IPS-18a (cell line): ENCODE measurements at regions not wholly inside any gene's neighbourhood (a gene's known extent, or its start where the extent isn't known, plus 50 kb on each side); places are given as distances from the start of the nearest gene placed in this dataset.

Experiments
- H3K27ac ChIP-seq: one replicate; pipeline ENCODE4 v1.5.1; 2013; ENCODE audit warnings: low read length
- H3K27me3 ChIP-seq: one replicate; pipeline ENCODE4 v1.6.1; 2013; ENCODE audit warnings: mild to moderate bottlenecking, low read length; ENCODE audit not compliant: control insufficient read depth, insufficient read depth
- H3K36me3 ChIP-seq: one replicate; pipeline ENCODE4 v1.6.1; 2013; ENCODE audit warnings: low read depth, low read length; ENCODE audit not compliant: control insufficient read depth
- H3K4me1 ChIP-seq: one replicate; pipeline ENCODE4 v1.6.1; 2013; ENCODE audit warnings: low read depth, low read length; ENCODE audit not compliant: control insufficient read depth
- H3K4me3 ChIP-seq: one replicate; pipeline ENCODE4 v1.5.1; 2013; ENCODE audit warnings: low read length
- H3K9ac ChIP-seq: one replicate; pipeline ENCODE4 v1.6.1; 2013; ENCODE audit warnings: mild to moderate bottlenecking, low read length, moderate library complexity
- H3K9me3 ChIP-seq: one replicate; pipeline ENCODE4 v1.6.1; 2013; ENCODE audit warnings: low read depth, low read length; ENCODE audit not compliant: control insufficient read depth

DNA sequence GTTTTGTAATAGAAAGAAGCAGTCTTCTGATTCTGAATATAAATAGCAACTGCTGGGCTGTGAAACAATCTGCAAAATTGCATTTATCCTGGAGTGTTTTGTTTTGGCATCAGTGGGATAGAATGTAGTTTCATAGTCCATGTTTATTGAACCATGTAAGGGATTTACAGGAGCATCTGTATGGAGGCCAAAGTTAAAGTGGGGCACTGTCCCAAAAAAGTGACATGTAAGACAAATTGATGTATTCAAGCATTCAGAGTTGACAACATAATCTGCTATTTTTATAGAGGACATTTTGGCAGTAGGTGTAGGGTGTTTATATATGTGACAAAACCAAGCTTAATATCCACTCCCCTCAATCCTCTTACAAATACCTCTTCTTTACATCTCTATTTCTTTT is 200.5 kb upstream of the ANK2 start:
- no peaks in the 10 kb centered on the region for H3K36me3 ChIP-seq
- no peak overlapping the region for H3K4me3 ChIP-seq
- no peak overlapping the region for H3K27ac ChIP-seq
- no peaks in the 10 kb centered on the region for H3K9me3 ChIP-seq
- no peak overlapping the region for H3K9ac ChIP-seq
- H3K27me3 ChIP-seq = no peaks in the 10 kb centered on the region
- no peaks in the 10 kb centered on the region for H3K4me1 ChIP-seq

DNA sequence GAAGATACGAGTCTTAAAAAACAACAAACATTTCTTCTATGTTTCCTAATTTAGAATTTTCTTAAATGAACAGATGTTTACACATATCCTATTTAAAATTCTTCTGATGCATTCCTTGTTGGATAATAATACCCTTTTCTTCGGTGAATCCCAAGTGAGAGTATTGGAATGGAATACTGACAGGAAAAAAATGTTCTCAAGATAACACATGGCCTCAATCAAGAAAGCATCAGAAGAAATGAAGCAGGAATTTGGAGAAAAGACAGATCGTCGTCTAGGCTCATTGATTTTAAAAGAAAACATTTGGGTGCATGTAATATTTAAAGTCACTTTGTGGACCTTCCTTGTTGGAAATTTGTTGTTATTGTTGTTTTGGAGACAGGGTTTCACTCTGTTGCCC is 196.9 kb upstream of the ANK2 start:
- Histone ChIP-seq H3K9ac (no peak overlapping the region), H3K4me1 (peaks cover 11% of the 10 kb centered on the region), H3K27me3 (no peaks in the 10 kb centered on the region), H3K4me3 (no peak overlapping the region), H3K9me3 (no peaks in the 10 kb centered on the region), H3K36me3 (no peaks in the 10 kb centered on the region), H3K27ac (no peak overlapping the region)

DNA sequence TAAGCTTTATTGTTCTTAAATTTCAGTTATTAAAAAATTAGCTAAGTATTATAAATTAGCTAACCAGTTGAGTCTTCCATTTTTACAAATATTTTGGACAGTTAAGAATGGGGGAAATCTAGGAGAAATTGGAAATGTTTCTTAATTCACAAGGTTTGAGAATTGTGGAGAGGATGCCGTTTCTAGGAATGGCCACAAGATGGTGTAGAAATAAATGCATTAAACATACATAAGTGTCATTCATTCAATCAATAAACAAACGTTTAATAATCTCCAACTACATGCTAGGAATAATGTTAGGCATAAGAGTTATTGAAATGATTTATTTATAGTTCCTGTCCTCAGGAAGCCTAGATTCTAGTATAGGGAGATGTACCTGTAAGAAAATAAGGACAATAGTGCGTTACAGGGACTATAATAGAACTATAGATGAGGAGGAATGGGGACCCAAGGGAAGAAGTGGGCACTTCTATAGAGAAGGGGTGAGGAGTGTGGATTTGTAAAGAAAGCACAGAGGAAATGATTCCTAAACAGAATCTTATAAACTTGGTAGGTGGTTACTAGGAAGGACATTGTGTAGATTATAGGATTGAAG is 195.7 kb upstream of the ANK2 start:
- Histone ChIP-seq H3K9ac (no peak overlapping the region), H3K36me3 (no peaks in the 10 kb centered on the region), H3K9me3 (no peaks in the 10 kb centered on the region), H3K4me1 (peaks cover 21% of the 10 kb centered on the region), H3K27me3 (no peaks in the 10 kb centered on the region), H3K4me3 (no peak overlapping the region), H3K27ac (no peak overlapping the region)

DNA sequence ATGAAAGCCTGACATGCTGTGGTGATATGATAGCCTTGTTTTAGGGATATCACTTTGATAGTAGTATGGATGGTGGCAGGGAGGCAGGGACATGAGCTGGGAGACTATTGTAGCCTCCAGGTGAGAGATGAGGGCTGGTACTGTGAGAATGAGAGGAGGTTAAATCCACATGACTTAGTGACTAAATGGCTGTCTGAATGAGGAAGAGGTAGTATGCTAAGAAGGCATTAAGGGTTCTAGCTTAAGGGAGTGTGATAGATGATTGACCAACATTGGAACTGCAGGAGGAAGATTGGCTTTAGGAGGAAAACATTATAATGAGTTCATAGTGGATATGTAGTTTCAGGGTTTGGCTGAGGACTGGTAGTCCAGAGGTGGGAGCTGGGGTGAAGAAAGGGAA is 195.0 kb upstream of the ANK2 start:
- Histone ChIP-seq H3K36me3 (no peaks in the 10 kb centered on the region), H3K4me3 (no peak overlapping the region), H3K27ac (no peak overlapping the region), H3K9me3 (no peaks in the 10 kb centered on the region), H3K27me3 (no peaks in the 10 kb centered on the region), H3K4me1 (peaks cover 27% of the 10 kb centered on the region), H3K9ac (no peak overlapping the region)

DNA sequence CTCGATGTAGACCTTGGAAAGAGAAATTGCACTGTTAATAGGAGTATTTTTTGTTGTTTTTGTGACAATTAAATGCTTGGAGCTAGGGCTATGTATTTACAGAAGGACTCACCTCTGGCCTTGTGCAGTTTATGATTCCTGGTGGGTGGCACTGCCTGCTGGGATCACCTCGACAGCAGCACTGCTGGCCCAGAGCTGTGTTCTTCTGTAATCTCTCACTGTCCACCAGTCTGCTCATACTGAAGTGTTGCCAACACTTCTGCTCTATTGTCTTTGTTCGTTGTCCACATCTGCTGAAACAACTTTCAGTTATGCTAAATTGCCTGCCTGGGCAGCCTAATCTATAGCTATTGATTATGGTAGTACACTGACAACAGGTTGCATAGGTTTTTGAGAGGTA is 194.4 kb upstream of the ANK2 start:
- H3K27ac ChIP-seq = no peak overlapping the region
- no peak overlapping the region for H3K4me3 ChIP-seq
- H3K9ac ChIP-seq = no peak overlapping the region
- H3K27me3 ChIP-seq = no peaks in the 10 kb centered on the region
- no peaks in the 10 kb centered on the region for H3K36me3 ChIP-seq
- H3K9me3 ChIP-seq = no peaks in the 10 kb centered on the region
- H3K4me1 ChIP-seq = peaks cover 28% of the 10 kb centered on the region

DNA sequence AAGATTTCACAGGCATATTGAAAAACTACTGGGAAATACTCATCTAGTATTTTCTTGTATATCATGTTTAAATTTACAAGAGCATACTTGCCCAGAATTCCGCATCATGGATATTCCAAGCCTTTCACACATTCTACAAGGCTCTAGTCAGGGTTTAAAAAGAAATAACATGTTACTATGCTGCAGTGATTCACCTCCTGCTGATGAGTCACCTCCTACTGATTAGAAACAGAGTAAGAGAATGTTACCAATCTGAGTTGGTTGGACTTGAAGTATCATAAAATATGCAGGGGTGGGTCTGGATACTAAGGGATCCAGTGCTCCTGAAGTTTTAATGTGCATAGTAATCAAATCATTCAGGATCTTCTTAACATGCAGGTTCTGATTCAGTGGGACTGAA is 192.0 kb upstream of the ANK2 start:
- Histone ChIP-seq H3K9ac (no peak overlapping the region), H3K9me3 (no peaks in the 10 kb centered on the region), H3K36me3 (no peaks in the 10 kb centered on the region), H3K4me3 (no peak overlapping the region), H3K27ac (no peak overlapping the region), H3K4me1 (peaks cover 50% of the 10 kb centered on the region), H3K27me3 (no peaks in the 10 kb centered on the region)

DNA sequence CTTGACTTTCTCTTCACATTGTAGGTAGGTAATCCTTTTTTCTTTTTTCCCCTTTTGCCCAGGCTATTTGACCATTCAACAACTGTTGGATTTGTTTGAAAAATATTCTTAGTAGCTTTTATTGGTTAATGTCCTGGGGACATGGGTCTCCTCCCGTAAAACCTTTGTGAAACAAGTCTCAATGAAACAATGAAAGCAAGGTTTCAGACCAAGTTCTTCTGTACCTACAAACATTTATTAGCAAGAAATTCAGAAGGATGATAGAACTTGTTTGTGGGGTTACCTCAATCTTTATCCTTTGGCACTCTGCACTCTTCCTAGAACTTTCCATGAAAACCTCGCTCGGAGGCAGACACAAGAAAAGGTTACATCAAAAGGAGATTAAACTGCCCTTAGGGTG is 190.7 kb upstream of the ANK2 start:
- Histone ChIP-seq H3K4me3 (no peak overlapping the region), H3K27me3 (no peaks in the 10 kb centered on the region), H3K9ac (no peak overlapping the region), H3K36me3 (no peaks in the 10 kb centered on the region), H3K27ac (no peak overlapping the region), H3K4me1 (peaks cover 50% of the 10 kb centered on the region), H3K9me3 (no peaks in the 10 kb centered on the region)

DNA sequence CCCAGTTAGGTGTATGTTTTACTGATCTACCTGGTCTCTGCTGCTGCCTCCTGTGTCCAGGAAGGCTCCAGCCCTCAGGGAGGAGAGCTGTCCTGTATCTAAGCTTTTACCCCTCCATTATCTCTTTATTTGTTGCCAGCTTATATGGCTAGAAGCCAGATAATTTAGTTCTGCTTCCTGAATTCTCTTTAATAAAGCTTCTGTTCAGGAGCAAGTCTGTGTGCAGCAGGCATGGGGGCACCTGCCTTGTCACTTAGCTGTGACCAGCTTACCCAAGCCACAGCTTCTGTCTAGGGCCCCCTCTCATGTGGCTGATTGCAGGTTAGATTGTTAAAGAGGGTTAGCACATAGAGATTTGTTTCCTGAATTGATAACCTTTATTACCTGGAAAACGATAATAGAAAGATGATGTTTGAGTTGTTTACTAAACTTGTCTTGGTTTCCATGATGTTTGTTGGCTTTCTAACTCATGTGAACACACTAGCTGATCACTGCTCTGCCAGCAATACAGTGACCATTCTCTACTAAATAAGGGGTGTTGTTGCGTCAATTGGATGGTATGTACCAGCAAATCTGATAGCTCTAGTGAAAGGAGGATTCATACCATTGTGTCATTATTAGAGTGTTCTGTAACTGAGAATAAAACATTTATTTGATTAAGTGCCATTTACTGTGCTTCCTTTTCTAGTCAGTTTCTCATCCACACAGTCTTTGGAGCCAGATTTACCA is 189.8 kb upstream of the ANK2 start:
- no peak overlapping the region for H3K27ac ChIP-seq
- no peaks in the 10 kb centered on the region for H3K27me3 ChIP-seq
- peaks cover 45% of the 10 kb centered on the region for H3K4me1 ChIP-seq
- H3K4me3 ChIP-seq = no peak overlapping the region
- H3K9ac ChIP-seq = no peak overlapping the region
- H3K9me3 ChIP-seq = no peaks in the 10 kb centered on the region
- H3K36me3 ChIP-seq = no peaks in the 10 kb centered on the region

DNA sequence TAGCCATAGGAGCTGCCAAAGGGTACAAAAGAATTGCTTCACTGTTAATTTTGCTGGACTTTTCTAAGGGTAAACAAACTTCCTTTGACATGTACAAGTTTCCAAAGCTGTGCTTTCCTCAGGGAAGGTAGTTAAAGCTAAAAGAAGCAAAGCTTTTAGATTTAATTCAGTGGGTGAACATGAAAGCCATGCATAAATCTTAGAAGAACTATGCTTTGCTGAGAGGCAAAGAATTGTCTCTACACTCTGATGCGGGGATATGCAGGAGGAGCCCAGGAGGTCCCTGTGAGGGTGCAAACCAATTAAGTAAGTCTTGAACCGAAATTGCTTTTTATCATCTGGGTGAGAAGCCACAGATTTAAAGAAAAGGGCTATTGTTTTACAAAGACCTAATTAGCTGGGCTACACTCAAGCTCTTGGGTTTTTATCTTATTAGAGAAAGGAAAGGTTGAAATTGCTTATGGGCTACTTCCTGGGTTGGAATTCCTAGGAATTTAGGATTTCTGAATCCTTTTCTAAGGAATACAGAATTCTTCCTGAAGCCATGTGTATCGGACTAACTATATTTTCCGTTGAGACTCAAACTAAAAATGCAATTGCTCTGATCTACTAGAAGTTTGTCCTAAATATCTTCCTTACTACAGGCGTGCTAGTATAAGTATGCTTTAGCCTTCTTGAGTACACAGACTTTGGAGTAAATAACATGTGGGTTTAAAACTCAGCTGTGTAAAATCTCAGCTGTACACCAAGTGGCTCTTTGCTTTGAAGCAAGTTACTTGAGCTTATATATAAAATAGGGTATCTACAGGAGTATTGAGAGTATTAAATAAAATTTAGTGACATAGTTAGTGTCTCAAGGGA is 188.4 kb upstream of the ANK2 start:
- peak overlapping the region; percentile 77 for H3K27ac ChIP-seq
- peak overlapping the region; percentile 36 for H3K4me3 ChIP-seq
- peak overlapping the region; percentile 6 for H3K9ac ChIP-seq
- no peaks in the 10 kb centered on the region for H3K27me3 ChIP-seq
- H3K9me3 ChIP-seq = no peaks in the 10 kb centered on the region
- H3K4me1 ChIP-seq = peaks cover 49% of the 10 kb centered on the region
- no peaks in the 10 kb centered on the region for H3K36me3 ChIP-seq

DNA sequence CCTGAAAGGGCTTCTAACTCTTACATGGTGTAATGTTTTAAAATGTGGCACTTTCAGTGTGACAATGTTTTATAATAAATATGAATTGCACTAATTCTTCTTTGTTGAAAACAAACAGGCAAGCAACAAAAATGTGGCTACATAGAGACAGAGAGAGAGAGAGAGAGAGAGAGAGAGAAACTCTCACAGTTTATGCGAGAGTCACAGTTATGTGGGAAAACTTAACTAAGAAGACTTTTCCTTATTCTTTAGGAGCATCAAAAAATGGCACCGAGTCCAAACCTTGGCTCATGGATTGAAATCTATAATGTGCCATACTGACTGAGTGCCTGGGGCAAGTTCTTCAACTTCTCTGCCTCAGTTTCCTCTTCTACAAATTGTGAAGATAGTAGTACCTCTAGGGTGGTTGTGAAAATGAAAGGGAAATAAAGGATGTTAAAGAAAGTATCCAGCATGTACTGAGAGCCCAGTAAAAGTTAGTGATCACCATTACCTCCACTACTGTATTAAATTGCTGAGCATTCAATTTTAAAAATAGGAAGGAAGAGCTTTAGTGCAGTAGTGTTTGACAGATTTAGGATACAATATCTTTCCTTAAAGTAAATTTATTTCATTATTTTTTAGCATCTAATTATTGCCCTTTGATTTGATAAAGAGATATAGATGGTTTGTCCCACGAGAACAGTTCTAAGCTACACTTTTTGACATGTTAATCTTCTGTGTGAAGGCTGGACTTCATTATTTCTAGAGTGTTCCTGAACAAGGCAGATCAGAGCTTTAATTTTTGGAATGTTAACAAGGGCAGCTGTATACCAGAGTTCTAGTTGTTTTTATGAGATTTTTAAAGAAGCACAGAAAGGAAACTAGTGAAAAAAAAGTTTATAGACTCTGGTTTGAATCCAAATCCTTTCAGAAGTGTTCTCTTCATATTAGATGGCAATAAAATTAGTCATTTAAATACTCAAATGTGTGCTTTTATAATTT is 187.5 kb upstream of the ANK2 start:
- H3K36me3 ChIP-seq = no peaks in the 10 kb centered on the region
- H3K27ac ChIP-seq = peak overlapping the region; percentile 77
- peak overlapping the region; percentile 36 for H3K4me3 ChIP-seq
- peak overlapping the region; percentile 6 for H3K9ac ChIP-seq
- H3K4me1 ChIP-seq = peaks cover 49% of the 10 kb centered on the region
- no peaks in the 10 kb centered on the region for H3K27me3 ChIP-seq
- no peaks in the 10 kb centered on the region for H3K9me3 ChIP-seq

DNA sequence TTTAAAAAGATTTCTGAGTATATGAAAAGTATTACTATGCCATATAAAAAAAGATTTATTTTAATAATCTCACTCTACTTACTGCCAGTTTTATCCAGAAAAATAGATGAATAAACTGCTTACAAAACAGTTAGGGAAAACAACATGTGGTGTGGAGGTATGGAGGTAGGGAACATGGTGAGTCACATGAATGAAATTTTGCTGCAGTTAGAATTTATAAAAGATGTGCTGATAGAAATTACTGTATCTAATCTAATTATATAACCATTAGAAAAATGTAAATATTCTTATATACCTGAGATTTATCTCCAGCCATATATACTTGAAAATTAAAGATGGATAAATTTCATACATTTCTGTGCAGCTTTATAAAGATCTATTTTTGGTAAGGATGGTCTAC is 184.0 kb upstream of the ANK2 start:
- no peak overlapping the region for H3K4me3 ChIP-seq
- no peak overlapping the region for H3K27ac ChIP-seq
- H3K9ac ChIP-seq = peak overlapping the region; percentile 28
- H3K4me1 ChIP-seq = peaks cover 24% of the 10 kb centered on the region
- no peaks in the 10 kb centered on the region for H3K36me3 ChIP-seq
- no peaks in the 10 kb centered on the region for H3K9me3 ChIP-seq
- H3K27me3 ChIP-seq = no peaks in the 10 kb centered on the region
